Neural progenitor cell (in vitro differentiated cells): ENCODE measurements at regions not wholly inside any gene's neighbourhood (a gene's known extent, or its start where the extent isn't known, plus 50 kb on each side); places are given as distances from the start of the nearest gene placed in this dataset.

ENCODE experiments used
- CTCF ChIP-seq: fragments of 200-600 bp; sonication (generic); IDR thresholded peaks from 2 replicates; pipeline ENCODE4 v1.5.1; 2017; ENCODE audit warnings: antibody characterized with exemption, mild to moderate bottlenecking
- EZH2phosphoT487 ChIP-seq: fragments of 200-600 bp; sonication (generic); IDR thresholded peaks from 2 replicates; pipeline ENCODE4 v1.6.1; 2017; ENCODE audit warnings: antibody characterized with exemption

- TF ChIP-seq CTCF (no peak), EZH2phosphoT487 (no peak)
Observed at GRCh38 chrX:2589186-2590020, 88.6 kb upstream of the DHRSX start.
